H9 (cell line): ENCODE measurements at regions not wholly inside any gene's neighbourhood (a gene's known extent, or its start where the extent isn't known, plus 50 kb on each side); places are given as distances from the start of the nearest gene placed in this dataset.

Experiments
- DNase-seq: peaks from one replicate; pipeline ENCODE4 v3.0.0-alpha.2; 2017
- H2AFZ ChIP-seq: one replicate; pipeline ENCODE4 v1.6.1; 2013; ENCODE audit warnings: mild to moderate bottlenecking, low read length, control low read depth, moderate library complexity
- H2AK5ac ChIP-seq: 2 replicates; pipeline ENCODE4 v1.6.1; 2013; ENCODE audit warnings: low read length, control low read depth, mixed read lengths; ENCODE audit not compliant: insufficient read length
- H2BK120ac ChIP-seq: one replicate; pipeline ENCODE4 v1.6.1; 2013; ENCODE audit warnings: low read depth, mild to moderate bottlenecking, low read length, control low read depth, inconsistent platforms; ENCODE audit not compliant: poor library complexity, severe bottlenecking
- H2BK12ac ChIP-seq: 2 replicates; pipeline ENCODE4 v1.6.1; 2013; ENCODE audit warnings: low read length, control low read depth, mixed read lengths, low read depth; ENCODE audit not compliant: insufficient read length
- H2BK15ac ChIP-seq: 2 replicates; pipeline ENCODE4 v1.6.1; 2013; ENCODE audit warnings: low read depth, low read length, control low read depth
- H2BK20ac ChIP-seq: one replicate; pipeline ENCODE4 v1.6.1; 2013; ENCODE audit warnings: low read depth, mild to moderate bottlenecking, low read length, control low read depth, inconsistent platforms; ENCODE audit not compliant: poor library complexity, severe bottlenecking
- H2BK5ac ChIP-seq: 2 replicates; pipeline ENCODE4 v1.6.1; 2013; ENCODE audit warnings: low read length, control low read depth, mixed read lengths; ENCODE audit not compliant: insufficient read length
- H3K14ac ChIP-seq: 2 replicates; pipeline ENCODE4 v1.6.1; 2013; ENCODE audit warnings: low read length, control low read depth; ENCODE audit not compliant: insufficient read depth
- H3K18ac ChIP-seq: 2 replicates; pipeline ENCODE4 v1.6.1; 2013; ENCODE audit warnings: low read depth, mild to moderate bottlenecking, mixed read lengths, low read length, control low read depth; ENCODE audit not compliant: insufficient read length
- H3K23ac ChIP-seq: 2 replicates; pipeline ENCODE4 v1.6.1; 2013; ENCODE audit warnings: low read length, control low read depth, mixed read lengths, low read depth; ENCODE audit not compliant: insufficient read length
- H3K23me2 ChIP-seq: 2 replicates; pipeline ENCODE4 v1.6.1; 2013; ENCODE audit warnings: low read depth, mild to moderate bottlenecking, mixed read lengths, low read length, control low read depth; ENCODE audit not compliant: insufficient read length, poor library complexity, severe bottlenecking
- H3K27ac ChIP-seq: 2 replicates; pipeline ENCODE4 v1.5.1; 2013; ENCODE audit warnings: low read length, control low read depth, mixed read lengths, low read depth; ENCODE audit not compliant: insufficient read length
- H3K27me3 ChIP-seq: 2 replicates; pipeline ENCODE4 v1.6.1; 2013; ENCODE audit warnings: low read length, control low read depth, inconsistent platforms; ENCODE audit not compliant: insufficient read depth
- H3K4ac ChIP-seq: 2 replicates; pipeline ENCODE4 v1.6.1; 2013; ENCODE audit warnings: low read depth, mild to moderate bottlenecking, control low read depth, inconsistent platforms, low read length, moderate library complexity
- H3K4me1 ChIP-seq: 2 replicates; pipeline ENCODE4 v1.6.1; 2013; ENCODE audit warnings: low read length, control low read depth, inconsistent platforms; ENCODE audit not compliant: insufficient read depth
- H3K4me2 ChIP-seq: 2 replicates; pipeline ENCODE4 v1.6.1; 2013; ENCODE audit warnings: low read length, control low read depth, mixed read lengths; ENCODE audit not compliant: insufficient read length, insufficient read depth
- H3K56ac ChIP-seq: 2 replicates; pipeline ENCODE4 v1.6.1; 2013; ENCODE audit warnings: low read depth, mild to moderate bottlenecking, mixed read lengths, low read length, control low read depth; ENCODE audit not compliant: insufficient read length
- H3K79me1 ChIP-seq: 2 replicates; pipeline ENCODE4 v1.6.1; 2013; ENCODE audit warnings: low read depth, mild to moderate bottlenecking, moderate library complexity, low read length, control low read depth, inconsistent platforms; ENCODE audit not compliant: insufficient read depth, poor library complexity, severe bottlenecking
- H3K79me2 ChIP-seq: 2 replicates; pipeline ENCODE4 v1.6.1; 2013; ENCODE audit warnings: low read length, control low read depth, inconsistent platforms; ENCODE audit not compliant: insufficient read depth
- H3K9ac ChIP-seq: 2 replicates; pipeline ENCODE4 v1.6.1; 2013; ENCODE audit warnings: low read length, control low read depth, mixed read lengths; ENCODE audit not compliant: insufficient read length; ENCODE audit errors: extremely low read depth
- H3K9me3 ChIP-seq: one replicate; pipeline ENCODE4 v1.6.1; 2013; ENCODE audit warnings: low read depth, low read length, inconsistent platforms; ENCODE audit not compliant: control insufficient read depth
- H3T11ph ChIP-seq: one replicate; pipeline ENCODE4 v1.6.1; 2013; ENCODE audit warnings: mild to moderate bottlenecking, low read length, control low read depth, inconsistent platforms
- H4K20me1 ChIP-seq: one replicate; pipeline ENCODE4 v1.6.1; 2013; ENCODE audit not compliant: control insufficient read depth, insufficient read length, insufficient read depth
- H4K5ac ChIP-seq: 2 replicates; pipeline ENCODE4 v1.6.1; 2013; ENCODE audit warnings: low read depth, mild to moderate bottlenecking, mixed read lengths, low read length, control low read depth; ENCODE audit not compliant: insufficient read length
- H4K8ac ChIP-seq: replicated peaks from 2 replicates; pipeline ENCODE4 v1.6.1; 2013; ENCODE audit warnings: low read length, control low read depth, mixed read lengths, low read depth; ENCODE audit not compliant: insufficient read length
- H4K91ac ChIP-seq: 2 replicates; pipeline ENCODE4 v1.6.1; 2013; ENCODE audit warnings: low read depth, mild to moderate bottlenecking, moderate library complexity, mixed read lengths, low read length, control low read depth; ENCODE audit not compliant: insufficient read length
- H3K27ac Mint-ChIP-seq, 3 experiments: 2 replicates in 2 of 3; 3 replicates in 1 of 3; pipeline ENCODE4 v1.8.0; 2020 to 2021; ENCODE audit warnings: mixed read lengths in 3 of 3, mild to moderate bottlenecking in 1 of 3, moderate library complexity in 1 of 3
- H3K27me3 Mint-ChIP-seq: 2 replicates; pipeline ENCODE4 v1.8.0; 2021; ENCODE audit warnings: low read depth, mild to moderate bottlenecking, moderate library complexity, mixed read lengths
- H3K36me3 Mint-ChIP-seq, 3 experiments: 2 replicates in 2 of 3; 3 replicates in 1 of 3; pipeline ENCODE4 v1.8.0; 2020 to 2021; ENCODE audit warnings: low read depth in 3 of 3, mixed read lengths in 3 of 3; ENCODE audit not compliant: insufficient read depth in 1 of 3
- H3K4me1 Mint-ChIP-seq, 2 experiments: 2 replicates each; pipeline ENCODE4 v1.8.0; 2020; ENCODE audit warnings: mixed read lengths in 2 of 2
- H3K4me3 Mint-ChIP-seq, 2 experiments: 2 replicates in 1 of 2; 3 replicates in 1 of 2; pipeline ENCODE4 v1.8.0; 2020 to 2021; ENCODE audit warnings: mild to moderate bottlenecking in 2 of 2, mixed read lengths in 2 of 2, moderate library complexity in 1 of 2
- H3K9me3 Mint-ChIP-seq, 2 experiments: 2 replicates in 1 of 2; 3 replicates in 1 of 2; pipeline ENCODE4 v1.8.0; 2020; ENCODE audit warnings: mild to moderate bottlenecking in 2 of 2, mixed read lengths in 2 of 2, moderate library complexity in 1 of 2
- CTCF ChIP-seq: fragments of 200-600 bp; sonication (generic); conservative IDR thresholded peaks from 3 replicates; pipeline ENCODE4 v1.8.0; 2021; ENCODE audit warnings: antibody characterized with exemption, mild to moderate bottlenecking
- WGBS: extraction: QIAGEN DNeasy Blood & Tissue Kit; methylation state at CpG from one replicate; pipeline ENCODE4 v1.1.7; 2013; ENCODE audit warnings: missing lambda C conversion rate, low lambda C conversion rate, mixed read lengths; ENCODE audit not compliant: insufficient read length; ENCODE audit errors: extremely low coverage; 5-methylcytosine and 5-hydroxymethylcytosine counted together

- no peak overlapping the region for H2BK15ac ChIP-seq
- no peak overlapping the region for H3K18ac ChIP-seq
- no CpG with 5 or more reads among the region's 1 CpG for WGBS
- no peaks in the 10 kb centered on the region for H3K27me3 ChIP-seq
- Mint-ChIP-seq H3K9me3 (no peaks in the 10 kb centered on the region; a peak in 1 of 5 replicates), H3K36me3 (no peaks in the 10 kb centered on the region; a peak in 1 of 7 replicates), H3K4me3 (no peak overlapping the region), H3K4me1 (peaks cover 2 to 7% of the 10 kb centered on the region in 2 experiments; a peak in 3 of 4 replicates), H3K27me3 (peaks cover 12% of the 10 kb centered on the region), H3K27ac (no peak overlapping the region)
- H3K27ac ChIP-seq, result no peak overlapping the region
- no peak overlapping the region for H3K4me2 ChIP-seq
- no peak overlapping the region for H3T11ph ChIP-seq
- H4K8ac ChIP-seq, result no peak overlapping the region
- H2AFZ ChIP-seq, result no peak overlapping the region
- no peaks in the 10 kb centered on the region for H3K79me2 ChIP-seq
- H3K23me2 ChIP-seq, result no peaks in the 10 kb centered on the region
- H2BK5ac ChIP-seq, result no peak overlapping the region
- H3K4me1 ChIP-seq, result no peaks in the 10 kb centered on the region; the same call in 1 of the 2 replicates
- H2BK120ac ChIP-seq, result no peak overlapping the region
- no peak overlapping the region for H3K23ac ChIP-seq
- no peaks in the 10 kb centered on the region for H3K9me3 ChIP-seq
- H3K56ac ChIP-seq, result no peak overlapping the region
- H4K5ac ChIP-seq, result no peak overlapping the region
- no peak overlapping the region for H3K4ac ChIP-seq
- no peak for DNase-seq
- H2BK20ac ChIP-seq, result no peak overlapping the region
- no peak overlapping the region for H3K14ac ChIP-seq
- no peaks in the 10 kb centered on the region for H3K79me1 ChIP-seq
- H2AK5ac ChIP-seq, result no peak overlapping the region
- no peak for TF ChIP-seq CTCF
- no peak overlapping the region for H3K9ac ChIP-seq
- H2BK12ac ChIP-seq, result no peak overlapping the region
- H4K20me1 ChIP-seq, result no peaks in the 10 kb centered on the region
- no peak overlapping the region for H4K91ac ChIP-seq
These were observed 78.1 kb upstream of the KLF3 start for GRCh38 chr4:38585871-38586270.
